ENCODE measurements at regions not wholly inside any gene's neighbourhood (a gene's known extent, or its start where the extent isn't known, plus 50 kb on each side); places are given as distances from the start of the nearest gene placed in this dataset.
"Not testable (repeated sequence)": the region's sequence is repeated elsewhere in the genome, so short reads cannot be mapped to it uniquely, and the experiment has no call there.

- Mint-ChIP-seq H3K36me3 (ENCODE audit: insufficient read depth) (no peaks in the 10 kb centered on the region), H3K27me3 (ENCODE audit: low read depth) (no peaks in the 10 kb centered on the region), H3K4me1 (ENCODE audit: low read depth) (no peaks in the 10 kb centered on the region), H3K9me3 (no peaks in the 10 kb centered on the region), H3K4me3 (no peak overlapping the region)
- ATAC-seq = no peak
- DNase-seq = no peak
These were observed 311.2 kb upstream of the PIK3R1 start for GRCh38 chr5:67904366-67904765.

GRCh38 chr5:67903656-67904055 is 311.9 kb upstream of the PIK3R1 start:
- H3K4me1 Mint-ChIP-seq (ENCODE audit: low read depth) = no peaks in the 10 kb centered on the region
- ATAC-seq (no peak), DNase-seq (no peak)
- no peak overlapping the region for H3K4me3 Mint-ChIP-seq
- no peaks in the 10 kb centered on the region for H3K9me3 Mint-ChIP-seq
- no peaks in the 10 kb centered on the region for H3K27me3 Mint-ChIP-seq (ENCODE audit: low read depth)
- H3K36me3 Mint-ChIP-seq (ENCODE audit: insufficient read depth) = no peaks in the 10 kb centered on the region

- H3K4me3 Mint-ChIP-seq = no peak overlapping the region
- H3K36me3 Mint-ChIP-seq (ENCODE audit: insufficient read depth) = no peaks in the 10 kb centered on the region
- H3K9me3 Mint-ChIP-seq = no peaks in the 10 kb centered on the region
- no peaks in the 10 kb centered on the region for H3K4me1 Mint-ChIP-seq (ENCODE audit: low read depth)
- DNase-seq = no peak
- no peak for ATAC-seq
- H3K27me3 Mint-ChIP-seq (ENCODE audit: low read depth) = no peaks in the 10 kb centered on the region
These were observed 312.4 kb upstream of the PIK3R1 start for GRCh38 chr5:67903121-67903520.

DNA sequence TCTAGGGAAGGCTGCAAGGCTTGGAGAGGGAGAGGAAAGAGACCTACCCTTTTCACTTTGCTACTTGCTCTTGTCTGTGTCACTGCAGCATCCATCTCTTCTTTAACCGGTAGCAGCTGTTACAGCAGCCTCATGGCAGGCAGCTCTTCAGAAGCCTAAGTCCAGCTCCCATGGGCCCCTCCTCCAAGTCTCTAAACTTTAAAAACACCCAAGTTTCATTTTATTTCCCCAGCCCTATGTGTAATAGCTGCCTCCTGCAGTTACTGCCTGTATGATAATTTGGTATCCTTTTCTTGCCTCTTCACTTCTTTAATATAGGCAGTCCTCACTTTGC is 313.1 kb upstream of the PIK3R1 start:
- Mint-ChIP-seq H3K9me3 (no peaks in the 10 kb centered on the region), H3K36me3 (ENCODE audit: insufficient read depth) (no peaks in the 10 kb centered on the region), H3K4me1 (ENCODE audit: low read depth) (no peaks in the 10 kb centered on the region), H3K27me3 (ENCODE audit: low read depth) (no peaks in the 10 kb centered on the region), H3K4me3 (no peak overlapping the region)
- ATAC-seq = no peak
- no peak for DNase-seq

DNA sequence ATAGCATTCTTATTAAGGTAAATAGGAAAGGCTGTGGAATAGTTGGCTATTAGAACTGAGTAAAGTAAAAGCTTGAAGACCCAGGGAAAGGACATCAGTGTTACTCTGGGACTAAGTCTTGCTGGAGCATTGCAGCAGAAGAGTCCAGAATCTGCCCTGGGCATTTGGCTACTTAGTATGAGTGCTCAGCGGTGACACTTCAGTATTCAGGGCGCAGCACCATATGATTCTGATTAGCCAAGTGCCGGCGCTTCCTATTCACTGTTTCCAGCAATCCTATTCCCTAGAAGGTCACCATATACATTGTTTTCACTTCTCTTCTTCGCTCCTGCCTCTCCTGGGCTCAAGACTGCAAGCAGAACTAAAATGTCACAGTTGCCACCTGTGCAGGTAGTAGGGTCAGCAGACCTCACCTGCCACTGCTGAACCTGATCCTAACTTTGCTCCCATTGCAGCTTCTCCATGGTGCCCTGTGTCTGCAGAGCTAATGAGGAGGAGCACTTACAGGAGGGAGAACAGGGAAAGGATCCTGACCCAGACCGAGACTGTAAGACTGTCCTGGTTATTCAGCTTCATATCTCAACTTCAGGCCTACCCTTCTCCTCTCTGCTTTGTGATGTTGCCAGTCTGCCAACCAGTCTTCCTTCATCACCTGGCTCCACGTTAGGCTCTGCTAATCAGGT is 313.6 kb upstream of the PIK3R1 start:
- Mint-ChIP-seq H3K4me3 (no peak overlapping the region), H3K9me3 (no peaks in the 10 kb centered on the region), H3K36me3 (ENCODE audit: insufficient read depth) (no peaks in the 10 kb centered on the region), H3K4me1 (ENCODE audit: low read depth) (no peaks in the 10 kb centered on the region), H3K27me3 (ENCODE audit: low read depth) (no peaks in the 10 kb centered on the region)
- DNase-seq (no peak), ATAC-seq (no peak)

GRCh38 chr5:67900514-67900913 is 315.0 kb upstream of the PIK3R1 start:
- no peak for DNase-seq
- Mint-ChIP-seq H3K36me3 (ENCODE audit: insufficient read depth) (no peaks in the 10 kb centered on the region), H3K9me3 (no peaks in the 10 kb centered on the region), H3K27me3 (ENCODE audit: low read depth) (no peaks in the 10 kb centered on the region), H3K4me3 (no peak overlapping the region), H3K4me1 (ENCODE audit: low read depth) (no peaks in the 10 kb centered on the region)
- ATAC-seq = no peak

GRCh38 chr5:67897980-67898379 is 317.6 kb upstream of the PIK3R1 start:
- no peak for DNase-seq
- no peaks in the 10 kb centered on the region for H3K27me3 Mint-ChIP-seq (ENCODE audit: low read depth)
- no peaks in the 10 kb centered on the region for H3K9me3 Mint-ChIP-seq
- H3K4me1 Mint-ChIP-seq (ENCODE audit: low read depth) = no peaks in the 10 kb centered on the region
- no peaks in the 10 kb centered on the region for H3K36me3 Mint-ChIP-seq (ENCODE audit: insufficient read depth)
- no peak overlapping the region for H3K4me3 Mint-ChIP-seq
- no peak for ATAC-seq

GRCh38 chr5:67897431-67897830 is 318.1 kb upstream of the PIK3R1 start:
- no peaks in the 10 kb centered on the region for H3K9me3 Mint-ChIP-seq
- DNase-seq (no peak), ATAC-seq (no peak)

DNA sequence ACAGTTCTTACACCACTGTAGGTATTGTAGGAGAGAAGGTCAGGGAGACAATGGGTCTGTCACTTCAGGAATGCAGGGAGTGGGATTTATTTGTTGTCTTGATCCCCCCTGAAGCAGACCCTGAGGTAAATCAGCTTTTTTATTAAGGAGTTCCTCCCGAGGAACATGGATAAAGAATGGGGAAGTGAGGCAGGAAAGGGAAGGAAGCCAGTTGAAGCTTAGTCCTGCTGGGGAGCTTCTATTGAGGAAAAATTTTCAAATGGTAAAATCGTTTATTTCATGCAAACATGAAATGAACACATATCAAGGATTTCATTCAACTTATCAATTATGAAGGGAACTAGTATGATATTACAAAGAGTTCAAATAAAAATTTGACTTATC is 318.6 kb upstream of the PIK3R1 start:
- Mint-ChIP-seq H3K9me3 (no peaks in the 10 kb centered on the region), H3K4me3 (no peak overlapping the region), H3K27me3 (ENCODE audit: low read depth) (no peaks in the 10 kb centered on the region), H3K4me1 (ENCODE audit: low read depth) (no peaks in the 10 kb centered on the region), H3K36me3 (ENCODE audit: insufficient read depth) (no peaks in the 10 kb centered on the region)
- no peak for ATAC-seq
- no peak for DNase-seq

More at GRCh38 chr5:67897431-67897830, 318.1 kb upstream of the PIK3R1 start:
- no peaks in the 10 kb centered on the region for H3K27me3 Mint-ChIP-seq (ENCODE audit: low read depth)
- no peak overlapping the region for H3K4me3 Mint-ChIP-seq
- H3K4me1 Mint-ChIP-seq (ENCODE audit: low read depth) = no peaks in the 10 kb centered on the region
- H3K36me3 Mint-ChIP-seq (ENCODE audit: insufficient read depth) = no peaks in the 10 kb centered on the region

DNA sequence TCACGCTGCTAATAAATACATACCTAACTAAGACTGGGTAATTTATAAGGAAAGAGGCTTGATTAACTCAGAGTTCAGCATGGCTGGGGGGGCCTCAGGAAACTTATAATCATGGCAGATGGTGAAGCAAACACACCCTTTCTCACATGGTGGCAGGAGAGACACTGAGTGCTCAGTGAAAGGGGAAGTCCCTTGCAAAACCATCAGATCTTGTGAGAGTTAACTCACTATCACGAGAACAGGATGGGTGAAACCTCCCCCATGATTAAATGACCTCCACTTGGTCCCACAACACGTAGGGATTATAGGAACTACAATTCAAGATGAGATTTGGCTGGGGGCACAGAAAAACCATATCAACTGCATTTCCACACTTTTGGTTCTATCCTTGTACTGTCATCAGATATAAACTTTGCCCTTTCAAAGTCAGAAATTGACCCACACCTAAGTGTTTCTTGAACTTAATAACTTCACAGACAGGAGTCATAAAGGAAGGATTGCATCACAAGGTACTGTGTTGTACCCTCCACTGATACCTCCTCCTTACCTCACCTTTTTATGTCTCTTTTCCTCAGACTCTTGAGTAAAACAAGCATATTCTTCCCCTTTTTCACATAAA is 319.1 kb upstream of the PIK3R1 start:
- no peaks in the 10 kb centered on the region for H3K9me3 Mint-ChIP-seq
- DNase-seq (no peak), ATAC-seq (no peak)
- H3K36me3 Mint-ChIP-seq (ENCODE audit: insufficient read depth) = no peaks in the 10 kb centered on the region
- no peaks in the 10 kb centered on the region for H3K4me1 Mint-ChIP-seq (ENCODE audit: low read depth)
- H3K4me3 Mint-ChIP-seq = no peak overlapping the region
- H3K27me3 Mint-ChIP-seq (ENCODE audit: low read depth) = no peaks in the 10 kb centered on the region

DNA sequence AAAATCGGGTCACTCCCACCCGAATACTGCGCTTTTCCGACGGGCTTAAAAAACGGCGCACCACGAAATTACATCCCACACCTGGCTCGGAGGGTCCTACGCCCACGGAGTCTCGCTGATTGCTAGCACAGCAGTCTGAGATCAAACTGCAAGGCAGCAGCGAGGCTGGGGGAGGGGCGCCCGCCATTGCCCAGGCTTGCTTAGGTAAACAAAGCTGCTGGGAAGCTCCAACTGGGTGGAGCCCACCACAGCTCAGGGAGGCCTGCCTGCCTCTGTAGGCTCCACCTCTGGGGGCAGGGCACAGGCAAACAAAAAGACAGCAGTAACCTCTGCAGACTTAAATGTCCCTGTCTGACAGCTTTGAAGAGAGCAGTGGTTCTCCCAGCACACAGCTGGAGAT is 325.7 kb upstream of the PIK3R1 start:
- not testable (repeated sequence) for ATAC-seq; DNase-seq; H3K9me3 Mint-ChIP-seq; H3K4me3 Mint-ChIP-seq; H3K27me3 Mint-ChIP-seq (ENCODE audit: low read depth); H3K36me3 Mint-ChIP-seq (ENCODE audit: insufficient read depth); H3K4me1 Mint-ChIP-seq (ENCODE audit: low read depth)

DNA sequence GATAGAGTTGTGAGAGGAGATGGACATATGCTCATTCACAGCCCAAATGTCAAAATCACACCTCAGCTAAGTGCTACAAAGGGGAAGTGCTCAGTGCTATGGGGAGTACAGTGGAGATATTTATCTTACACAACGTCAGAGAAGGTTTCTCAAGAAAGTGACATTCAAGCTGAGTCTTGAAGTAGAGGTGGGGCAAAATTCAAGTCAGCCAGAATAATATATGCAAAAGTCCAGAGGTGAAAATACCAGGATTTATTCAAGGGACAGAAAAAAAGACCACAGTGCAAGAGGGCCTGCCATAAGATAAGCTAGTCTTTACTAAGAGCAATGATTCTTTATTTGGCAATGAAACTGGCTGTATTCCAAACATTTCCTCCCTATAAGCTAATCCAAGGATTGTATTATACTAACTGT is 327.8 kb upstream of the PIK3R1 start:
- H3K4me1 Mint-ChIP-seq (ENCODE audit: low read depth) = no peaks in the 10 kb centered on the region
- DNase-seq = no peak
- H3K36me3 Mint-ChIP-seq (ENCODE audit: insufficient read depth) = no peaks in the 10 kb centered on the region
- H3K9me3 Mint-ChIP-seq = no peaks in the 10 kb centered on the region
- no peaks in the 10 kb centered on the region for H3K27me3 Mint-ChIP-seq (ENCODE audit: low read depth)
- no peak for ATAC-seq
- H3K4me3 Mint-ChIP-seq = no peak overlapping the region

DNA sequence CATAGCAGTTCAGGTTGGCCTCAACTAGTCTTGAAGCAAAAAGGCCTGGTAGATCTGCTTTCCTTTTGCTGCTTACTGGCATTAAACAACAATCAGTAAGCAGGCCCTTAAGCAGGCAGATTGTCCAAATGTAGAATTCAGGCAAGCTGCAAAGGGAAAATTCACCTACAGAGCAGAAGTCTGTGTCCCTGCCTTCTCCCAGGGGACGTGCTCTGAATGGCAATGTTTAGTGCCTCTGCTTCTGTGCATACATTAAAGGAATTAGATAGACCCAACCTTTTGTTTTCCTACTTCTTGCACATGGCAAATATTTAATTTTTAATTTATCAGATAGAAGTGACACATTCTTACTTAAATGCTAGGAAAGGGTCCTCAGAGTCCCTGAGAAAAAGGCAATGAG is 328.8 kb upstream of the PIK3R1 start:
- no peaks in the 10 kb centered on the region for H3K36me3 Mint-ChIP-seq (ENCODE audit: insufficient read depth)
- no peak for ATAC-seq
- H3K4me1 Mint-ChIP-seq (ENCODE audit: low read depth) = no peaks in the 10 kb centered on the region
- H3K9me3 Mint-ChIP-seq = no peaks in the 10 kb centered on the region
- H3K4me3 Mint-ChIP-seq = no peak overlapping the region
- H3K27me3 Mint-ChIP-seq (ENCODE audit: low read depth) = peaks cover 2% of the 10 kb centered on the region
- DNase-seq = no peak

- Mint-ChIP-seq H3K9me3 (no peaks in the 10 kb centered on the region), H3K4me3 (no peak overlapping the region), H3K36me3 (ENCODE audit: insufficient read depth) (no peaks in the 10 kb centered on the region), H3K4me1 (ENCODE audit: low read depth) (no peaks in the 10 kb centered on the region), H3K27me3 (ENCODE audit: low read depth) (peaks cover 4% of the 10 kb centered on the region)
- no peak for DNase-seq
- no peak for ATAC-seq
These were observed 334.7 kb upstream of the PIK3R1 start for GRCh38 chr5:67880876-67881275.

DNA sequence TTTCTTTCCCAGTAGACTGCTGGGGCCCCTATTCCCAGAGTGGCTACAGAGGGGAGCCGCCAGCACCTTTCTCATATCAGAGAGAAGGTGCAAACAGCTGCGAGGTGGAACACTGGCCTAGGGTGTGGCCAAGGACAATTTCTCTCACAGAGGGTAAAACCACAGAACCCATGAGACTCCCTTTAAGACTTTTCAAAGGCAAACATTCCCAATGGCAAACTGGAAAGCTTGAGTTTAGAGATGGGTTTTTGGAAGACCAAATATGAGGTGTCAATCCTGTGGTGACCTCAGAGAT is 335.1 kb upstream of the PIK3R1 start:
- Mint-ChIP-seq H3K9me3 (no peaks in the 10 kb centered on the region), H3K36me3 (ENCODE audit: insufficient read depth) (no peaks in the 10 kb centered on the region)
- ATAC-seq = no peak

More for the DNA sequence above, 335.1 kb upstream of the PIK3R1 start:
- H3K4me3 Mint-ChIP-seq = no peak overlapping the region
- H3K4me1 Mint-ChIP-seq (ENCODE audit: low read depth) = no peaks in the 10 kb centered on the region
- DNase-seq = no peak
- peaks cover 4% of the 10 kb centered on the region for H3K27me3 Mint-ChIP-seq (ENCODE audit: low read depth)

Data from activated T-cell treated with anti-CD3 and anti-CD28 coated beads, Interleukin-2, amount 50 U/mL, for 4 hours (primary cell).